Endothelial cell (in vitro differentiated cells): ENCODE measurements at regions not wholly inside any gene's neighbourhood (a gene's known extent, or its start where the extent isn't known, plus 50 kb on each side); places are given as distances from the start of the nearest gene placed in this dataset.

Experiments used
- DNase-seq: peaks from one replicate; pipeline ENCODE4 v3.0.0; 2021; ENCODE audit warnings: low spot score
- H3K27ac Mint-ChIP-seq: one replicate; pipeline ENCODE4 v1.8.0; 2021; ENCODE audit warnings: mixed read lengths, inconsistent platforms; ENCODE audit not compliant: unreplicated experiment
- H3K27me3 Mint-ChIP-seq: one replicate; pipeline ENCODE4 v1.8.0; 2021; ENCODE audit warnings: mild to moderate bottlenecking, moderate library complexity, mixed read lengths, inconsistent platforms; ENCODE audit not compliant: unreplicated experiment
- H3K36me3 Mint-ChIP-seq: one replicate; pipeline ENCODE4 v1.8.0; 2021; ENCODE audit warnings: mild to moderate bottlenecking, low read depth, mixed read lengths, inconsistent platforms; ENCODE audit not compliant: unreplicated experiment
- H3K4me1 Mint-ChIP-seq: one replicate; pipeline ENCODE4 v1.8.0; 2021; ENCODE audit warnings: mild to moderate bottlenecking, mixed read lengths, inconsistent platforms; ENCODE audit not compliant: unreplicated experiment
- H3K4me3 Mint-ChIP-seq: one replicate; pipeline ENCODE4 v1.8.0; 2021; ENCODE audit warnings: mild to moderate bottlenecking, mixed read lengths, inconsistent platforms; ENCODE audit not compliant: unreplicated experiment
- H3K9me3 Mint-ChIP-seq: one replicate; pipeline ENCODE4 v1.8.0; 2021; ENCODE audit warnings: mixed read lengths, inconsistent platforms; ENCODE audit not compliant: unreplicated experiment
- CTCF ChIP-seq: fragments of 200-600 bp; sonication (generic); IDR thresholded peaks from one replicate; pipeline ENCODE4 v1.5.0; 2021; ENCODE audit warnings: antibody characterized with exemption; ENCODE audit not compliant: unreplicated experiment

- Mint-ChIP-seq H3K36me3 (no peaks in the 10 kb centered on the region), H3K27me3 (no peaks in the 10 kb centered on the region), H3K27ac (no peak overlapping the region), H3K9me3 (no peaks in the 10 kb centered on the region), H3K4me3 (no peak overlapping the region), H3K4me1 (peaks cover 10% of the 10 kb centered on the region)
- TF ChIP-seq CTCF, result no peak
- DNase-seq, result no peak
Measured at GRCh38 chr18:55763298-55763697, 175.3 kb upstream of the TCF4 start.

GRCh38 chr18:55762424-55762823, 174.4 kb upstream of the TCF4 start:
- Mint-ChIP-seq H3K4me1 (peaks cover 10% of the 10 kb centered on the region), H3K27ac (no peak overlapping the region)

DNA sequence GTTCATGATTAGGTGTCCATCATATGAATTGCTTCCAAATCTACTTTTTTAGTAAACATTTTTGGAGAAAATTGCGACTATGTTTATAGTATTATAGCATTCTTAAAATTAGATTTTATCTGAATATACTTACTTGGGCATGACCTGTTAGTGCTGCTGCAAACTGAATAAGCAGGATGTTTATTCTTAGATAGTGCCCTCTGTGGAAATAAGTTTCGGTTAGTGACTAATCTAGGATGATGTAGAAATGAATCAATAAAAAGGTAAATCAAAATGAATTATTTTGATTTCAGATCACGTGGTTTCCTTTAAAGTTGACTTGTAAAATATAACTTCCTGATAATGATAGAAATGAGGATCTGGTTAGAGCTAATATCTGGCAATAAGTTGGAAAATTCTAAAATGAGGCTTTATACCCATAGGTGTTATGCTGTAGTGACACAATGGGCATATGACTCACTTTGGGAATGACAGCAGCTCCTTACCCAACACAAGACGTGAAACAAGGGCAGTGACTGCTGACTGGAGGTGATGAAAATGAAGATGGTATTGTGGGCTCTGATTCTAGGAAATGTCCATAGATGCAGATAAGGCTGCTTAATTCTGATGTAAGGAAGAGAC, 165.8 kb upstream of the TCF4 start:
- no peaks in the 10 kb centered on the region for H3K4me1 Mint-ChIP-seq
- H3K36me3 Mint-ChIP-seq, result peaks cover 6% of the 10 kb centered on the region
- TF ChIP-seq CTCF, result no peak
- no peak overlapping the region for H3K4me3 Mint-ChIP-seq
- peaks cover 2% of the 10 kb centered on the region for H3K27me3 Mint-ChIP-seq
- no peak for DNase-seq
- H3K9me3 Mint-ChIP-seq, result no peaks in the 10 kb centered on the region
- no peak overlapping the region for H3K27ac Mint-ChIP-seq

More at GRCh38 chr18:55762424-55762823, 174.4 kb upstream of the TCF4 start:
- H3K4me3 Mint-ChIP-seq, result no peak overlapping the region
- no peak for TF ChIP-seq CTCF
- no peak for DNase-seq
- H3K36me3 Mint-ChIP-seq, result no peaks in the 10 kb centered on the region
- no peaks in the 10 kb centered on the region for H3K9me3 Mint-ChIP-seq
- H3K27me3 Mint-ChIP-seq, result no peaks in the 10 kb centered on the region

GRCh38 chr18:55751476-55751875, 163.5 kb upstream of the TCF4 start:
- H3K4me1 Mint-ChIP-seq, result peaks cover 5% of the 10 kb centered on the region
- H3K4me3 Mint-ChIP-seq, result no peak overlapping the region
- no peaks in the 10 kb centered on the region for H3K9me3 Mint-ChIP-seq
- H3K27me3 Mint-ChIP-seq, result peaks cover 2% of the 10 kb centered on the region
- DNase-seq, result no peak
- TF ChIP-seq CTCF, result no peak
- no peaks in the 10 kb centered on the region for H3K36me3 Mint-ChIP-seq
- H3K27ac Mint-ChIP-seq, result no peak overlapping the region

DNA sequence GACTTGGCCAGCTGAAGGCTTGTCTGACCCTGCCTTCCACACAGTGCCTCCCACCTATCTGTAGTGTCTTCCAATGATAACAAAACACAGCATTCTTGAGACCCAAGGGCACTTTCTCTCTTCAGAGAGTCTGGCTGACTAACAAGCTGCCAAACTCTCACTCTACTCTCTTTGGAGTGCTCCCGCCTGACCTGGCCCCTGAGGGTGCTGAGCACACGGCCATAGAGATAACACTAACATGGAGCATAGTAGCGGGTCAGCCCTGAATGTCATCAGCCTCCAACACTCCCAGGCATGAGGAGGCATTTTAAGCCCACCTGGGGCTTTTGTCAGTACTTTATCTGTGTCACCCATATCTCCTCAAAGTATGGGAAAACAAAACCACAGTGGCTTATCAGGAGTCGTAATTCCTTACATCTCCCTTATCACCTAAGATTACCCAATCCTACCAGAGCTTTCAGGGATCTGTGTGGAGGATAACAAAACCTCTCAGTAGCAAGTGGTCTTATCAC, 160.3 kb upstream of the TCF4 start:
- H3K9me3 Mint-ChIP-seq, result no peaks in the 10 kb centered on the region
- peaks cover 2% of the 10 kb centered on the region for H3K27me3 Mint-ChIP-seq
- H3K27ac Mint-ChIP-seq, result no peak overlapping the region
- H3K4me1 Mint-ChIP-seq, result peaks cover 5% of the 10 kb centered on the region
- no peak overlapping the region for H3K4me3 Mint-ChIP-seq
- DNase-seq, result no peak
- no peak for TF ChIP-seq CTCF
- H3K36me3 Mint-ChIP-seq, result no peaks in the 10 kb centered on the region
